Stimulated activated CD8-positive, alpha-beta memory T cell treated with anti-CD3 and anti-CD28 coated beads, Interleukin-7, amount 100 ng/mL, for 24 hours (primary cell): ENCODE measurements at regions not wholly inside any gene's neighbourhood (a gene's known extent, or its start where the extent isn't known, plus 50 kb on each side); places are given as distances from the start of the nearest gene placed in this dataset.
"Not testable (repeated sequence)": the region's sequence is repeated elsewhere in the genome, so short reads cannot be mapped to it uniquely, and the experiment has no call there.

ENCODE experiments used
- DNase-seq: peaks from one replicate; pipeline ENCODE4 v3.0.0-alpha.2; 2020; ENCODE audit warnings: low read depth

GRCh38 chr4:15163284-15163645, 161.0 kb downstream of the CPEB2 start:
- DNase-seq = no peak

DNA sequence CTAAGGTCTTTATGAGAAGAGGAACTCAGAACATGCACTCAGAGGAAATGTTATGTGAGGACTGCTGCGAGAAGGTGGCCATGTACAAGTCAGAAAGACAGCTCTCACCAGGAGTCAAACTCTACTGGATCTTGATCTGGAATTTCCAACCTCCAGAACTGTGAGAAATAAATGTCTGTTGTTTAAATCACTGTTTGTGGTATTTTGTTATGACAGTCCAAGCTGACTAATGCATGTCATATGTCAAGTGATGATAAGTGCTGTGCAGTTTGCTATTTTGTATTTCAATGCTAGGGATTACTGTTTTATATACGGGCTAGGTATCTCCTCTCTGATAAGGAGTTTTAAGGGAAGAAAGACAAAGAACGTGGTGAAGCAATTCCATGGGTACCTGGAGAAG, 162.3 kb downstream of the CPEB2 start:
- DNase-seq = no peak

DNA sequence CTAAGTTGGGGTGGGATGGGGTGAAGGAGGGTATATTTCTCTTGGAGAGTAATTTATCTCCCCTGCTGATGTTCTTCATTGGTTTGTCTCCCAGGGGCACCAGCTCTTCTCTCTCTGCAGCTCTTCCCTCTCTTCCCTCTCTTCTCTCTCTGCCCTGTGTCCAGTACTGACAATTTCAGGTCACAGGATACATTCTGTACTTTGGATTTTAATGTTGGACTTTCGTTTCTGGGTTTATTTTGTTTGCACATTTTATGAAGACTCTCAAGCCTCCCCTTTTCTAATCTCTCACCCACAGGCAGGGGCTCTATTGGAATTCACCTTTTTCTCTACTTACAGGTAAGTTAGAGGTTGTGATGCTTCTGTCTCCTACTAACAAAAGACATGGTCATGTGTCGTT, 165.5 kb downstream of the CPEB2 start:
- no peak for DNase-seq

DNA sequence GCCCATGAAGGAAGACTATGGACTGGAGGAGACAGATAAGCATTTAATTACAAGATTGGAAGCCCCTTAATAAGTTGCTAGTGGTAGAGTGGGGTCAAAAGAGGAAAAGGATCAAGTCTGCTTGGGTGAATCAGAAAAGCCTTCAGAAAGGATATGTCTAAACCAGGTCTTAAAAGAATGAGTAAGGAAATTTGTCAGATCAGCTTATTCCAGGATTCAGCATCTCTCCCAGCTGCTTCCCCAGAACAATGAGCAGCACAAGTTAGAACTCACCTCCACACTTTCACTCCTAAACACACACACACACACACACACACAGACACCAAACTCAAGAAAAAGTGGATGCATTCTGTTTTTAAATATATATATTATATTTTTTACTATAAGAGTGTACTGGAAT, 166.5 kb downstream of the CPEB2 start:
- no peak for DNase-seq

GRCh38 chr4:15171725-15172124, 169.4 kb downstream of the CPEB2 start:
- DNase-seq = no peak

DNA sequence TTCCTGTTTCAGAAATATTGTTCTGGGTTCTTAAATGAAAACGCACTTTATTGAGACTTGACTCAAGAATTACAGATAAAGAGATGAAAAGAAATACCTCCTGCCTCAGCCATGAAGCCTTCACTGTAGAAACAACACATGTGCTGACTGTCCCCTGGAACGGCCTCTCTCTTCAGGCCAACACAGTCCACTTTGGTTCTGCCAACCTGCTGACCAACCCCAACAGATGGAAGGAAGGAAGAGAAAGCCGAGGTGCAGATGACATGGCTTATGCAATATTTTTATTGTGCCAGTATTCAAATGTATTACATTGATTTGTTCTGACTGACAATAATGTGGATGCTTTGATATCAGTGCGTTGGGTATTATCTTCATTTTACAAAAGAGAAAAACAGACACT, 171.0 kb downstream of the CPEB2 start:
- no peak for DNase-seq

- not testable (repeated sequence) for DNase-seq
Observed at GRCh38 chr4:15174168-15174567, 171.9 kb downstream of the CPEB2 start.

DNA sequence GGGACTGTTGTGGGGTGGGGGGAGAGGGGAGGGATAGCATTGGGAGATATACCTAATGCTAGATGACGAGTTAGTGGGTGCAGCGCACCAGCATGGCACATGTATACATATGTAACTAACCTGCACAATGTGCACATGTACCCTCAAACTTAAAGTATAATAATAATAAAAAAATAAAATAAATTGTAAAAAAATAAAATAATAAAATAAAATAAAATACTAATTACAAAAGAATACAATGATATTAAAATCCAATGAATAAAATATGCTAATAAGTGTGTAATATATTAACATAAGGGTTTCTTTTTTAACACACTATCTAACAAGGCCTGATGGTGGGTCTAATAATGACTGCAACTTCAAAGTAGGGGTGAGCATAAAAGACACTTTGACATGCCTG, 177.6 kb downstream of the CPEB2 start:
- not testable (repeated sequence) for DNase-seq

GRCh38 chr4:15182600-15183220, 180.4 kb downstream of the CPEB2 start:
- DNase-seq = no peak

- no peak for DNase-seq
Observed at GRCh38 chr4:15186149-15186548, 183.9 kb downstream of the CPEB2 start.

- no peak for DNase-seq
Observed at GRCh38 chr4:15186806-15187205, 184.5 kb downstream of the CPEB2 start.

DNA sequence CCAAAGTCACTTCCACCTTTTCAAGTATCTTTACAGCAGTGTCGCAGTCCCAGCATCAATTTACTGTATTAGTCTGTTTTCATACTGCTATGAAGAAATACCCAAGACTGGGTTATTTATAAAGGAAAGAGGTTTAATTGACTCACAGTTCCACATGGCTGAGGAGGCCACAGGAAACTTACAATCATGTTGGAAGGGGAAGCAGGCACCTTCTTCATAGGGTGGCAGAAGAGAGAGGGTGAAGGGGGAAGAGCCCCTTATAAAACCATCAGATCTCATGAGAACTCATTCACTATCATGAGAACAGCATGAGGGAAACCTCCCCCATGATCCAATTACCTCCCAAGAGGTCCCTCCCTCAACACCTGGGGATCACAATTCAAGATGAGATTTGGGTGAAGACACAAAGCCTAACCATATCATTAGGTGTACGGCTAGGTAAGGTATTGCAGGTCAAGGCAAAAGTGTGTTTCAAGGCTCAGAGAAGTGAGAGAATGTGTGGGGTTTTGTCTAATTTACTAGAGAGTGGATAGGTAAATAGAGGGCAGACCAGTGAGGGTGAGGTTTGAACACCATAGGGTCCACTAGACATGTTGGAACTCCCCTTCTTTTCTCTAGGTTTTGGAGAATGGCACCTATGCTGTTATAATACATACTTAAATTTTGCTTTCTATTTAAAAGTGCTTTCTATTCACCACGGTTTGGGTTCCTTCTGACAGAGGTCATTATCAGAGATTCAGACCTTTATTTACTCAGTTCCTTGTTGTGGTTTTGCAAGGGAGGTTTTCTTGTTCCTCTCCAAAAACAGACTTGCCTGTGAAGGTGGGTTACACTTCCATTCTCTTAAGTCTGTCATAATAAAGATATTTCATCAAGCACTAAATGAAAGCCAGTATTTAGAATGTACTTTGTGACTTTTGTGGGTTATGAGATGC, 186.6 kb downstream of the CPEB2 start:
- no peak for DNase-seq

- no peak for DNase-seq
Observed at GRCh38 chr4:15194520-15194919, 192.2 kb downstream of the CPEB2 start.

DNA sequence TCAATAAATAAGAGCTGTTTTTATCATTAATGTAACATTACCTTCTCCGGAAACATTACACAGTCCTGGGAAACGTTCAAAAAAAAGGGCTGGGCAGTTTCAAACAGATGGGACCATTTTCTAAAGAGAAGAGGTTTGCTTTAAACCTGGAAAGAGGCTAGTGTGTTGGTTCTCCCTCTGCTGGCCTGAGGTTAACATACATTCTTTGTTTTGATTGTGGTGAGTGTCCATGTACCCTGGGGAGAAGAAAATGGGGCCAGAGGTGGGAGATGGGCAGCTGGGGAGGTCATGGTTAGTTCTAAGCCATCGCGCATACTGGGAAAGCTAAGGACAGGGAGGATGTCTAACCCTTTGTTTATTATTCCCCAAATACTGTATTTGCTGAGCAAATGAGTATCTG, 194.7 kb downstream of the CPEB2 start:
- DNase-seq = no peak

GRCh38 chr4:15198070-15198727, 195.9 kb downstream of the CPEB2 start:
- DNase-seq = no peak

DNA sequence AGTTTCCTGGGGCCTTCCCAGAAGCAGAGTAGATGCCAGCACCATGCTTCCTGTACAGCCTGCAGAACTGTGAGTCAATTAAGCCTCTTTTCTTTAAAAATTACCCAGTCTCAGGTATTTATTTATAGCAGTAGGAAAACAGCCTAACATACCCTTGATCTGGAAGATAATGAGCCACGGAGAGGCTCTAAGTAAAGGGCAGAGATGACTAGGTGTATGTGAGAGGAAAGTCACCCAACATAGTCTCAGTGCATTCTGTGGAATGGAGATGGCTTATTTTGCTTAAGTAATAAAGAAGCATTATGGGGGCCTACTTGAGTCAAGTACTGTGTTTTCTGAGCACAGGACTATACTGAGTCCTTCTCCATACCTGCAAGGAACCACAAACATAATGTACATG, 199.5 kb downstream of the CPEB2 start:
- DNase-seq = no peak

DNA sequence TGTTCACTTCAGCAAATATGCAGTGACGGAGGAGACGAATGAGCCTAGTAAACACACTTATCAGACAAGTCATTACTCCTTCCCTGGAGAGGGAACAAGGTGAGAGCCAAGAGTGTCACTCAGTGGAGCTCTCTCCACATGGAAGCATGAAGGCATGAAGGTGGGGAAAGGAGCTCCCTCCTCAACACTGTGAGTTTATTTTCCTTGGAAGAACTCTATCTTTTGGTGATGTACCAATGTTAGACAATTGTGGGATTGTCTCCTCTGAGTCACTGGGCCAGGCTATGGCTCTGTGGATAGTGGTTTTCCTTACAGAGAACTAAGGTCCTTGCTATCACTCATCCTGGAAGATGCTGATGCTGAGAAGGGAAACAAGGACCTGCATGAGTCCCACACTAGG, 200.2 kb downstream of the CPEB2 start:
- DNase-seq = no peak

GRCh38 chr4:15206526-15206925, 204.2 kb downstream of the CPEB2 start:
- DNase-seq = not testable (repeated sequence)

GRCh38 chr4:15213302-15213970, 211.2 kb downstream of the CPEB2 start:
- DNase-seq = no peak

DNA sequence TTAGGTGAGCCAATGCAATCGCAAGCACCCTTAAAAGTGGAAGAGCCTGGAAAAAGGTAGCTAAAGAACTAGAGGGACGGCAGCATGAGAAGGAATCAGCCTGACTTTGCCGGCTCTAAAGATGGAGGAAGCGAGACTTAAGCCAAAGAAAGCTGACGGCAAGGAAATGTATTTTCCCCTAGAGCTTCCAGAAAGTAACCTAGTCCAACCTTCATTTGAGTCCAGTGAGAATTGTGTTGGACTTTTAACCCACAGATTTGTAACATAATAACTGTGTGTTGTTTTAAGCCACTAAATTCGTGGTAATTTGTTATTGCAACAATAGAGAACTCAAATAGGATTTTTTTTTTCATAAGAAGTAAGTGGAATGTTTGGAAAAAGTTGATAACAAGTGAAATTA, 212.7 kb upstream of the C1QTNF7 start:
- no peak for DNase-seq

GRCh38 chr4:15226203-15226602, 201.6 kb upstream of the C1QTNF7 start:
- no peak for DNase-seq

- DNase-seq = peak; percentile 52
Observed at GRCh38 chr4:15231265-15232091, 196.4 kb upstream of the C1QTNF7 start.
